DMS79 treated with DMSO at 0.1 percent for 48 hours (cell line): ENCODE measurements at regions not wholly inside any gene's neighbourhood (a gene's known extent, or its start where the extent isn't known, plus 50 kb on each side); places are given as distances from the start of the nearest gene placed in this dataset.
"Not testable (repeated sequence)": the region's sequence is repeated elsewhere in the genome, so short reads cannot be mapped to it uniquely, and the experiment has no call there.

ENCODE experiments used
- DNase-seq: peaks from one replicate; lab custom pipeline; 2025; lab: John Stamatoyannopoulos, UW

- DNase-seq, result no peak
These were observed 195.8 kb downstream of the MATN1 start for GRCh38 chr1:30527511-30528140.

GRCh38 chr1:30526652-30527345, 196.6 kb downstream of the MATN1 start:
- DNase-seq, result no peak

DNA sequence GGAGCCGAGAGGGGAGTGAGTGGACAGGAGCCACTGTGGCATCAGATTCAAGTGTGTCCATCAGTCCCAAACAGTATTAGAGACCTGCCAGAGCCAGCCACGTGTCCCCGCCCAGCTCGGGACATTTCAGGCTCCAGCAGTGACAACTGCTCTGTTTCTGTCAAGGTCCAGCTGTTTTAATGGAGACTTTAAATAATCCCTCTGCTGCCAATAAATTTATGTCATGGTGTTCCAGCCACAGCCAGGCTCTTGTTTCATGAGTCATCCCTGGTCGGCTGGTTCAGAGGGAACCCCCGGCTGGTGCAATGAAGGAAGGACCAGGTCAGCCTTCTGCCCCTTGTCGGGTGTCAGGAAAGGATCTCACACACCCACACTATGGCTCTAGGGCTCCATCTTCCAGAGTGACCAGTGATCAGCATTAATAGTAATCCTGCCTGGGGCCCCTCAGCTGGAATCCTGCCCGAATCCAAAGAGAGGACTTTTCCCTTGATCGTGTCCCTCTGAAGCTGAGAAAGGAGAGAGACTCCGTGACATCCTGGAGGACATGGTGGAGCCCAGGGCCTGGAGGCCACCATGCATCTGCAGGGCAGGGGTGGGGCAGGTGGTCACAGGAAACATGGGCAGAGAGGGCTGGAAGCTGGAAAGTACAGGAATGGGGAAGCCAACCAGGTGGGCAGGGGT, 197.3 kb downstream of the MATN1 start:
- peak; percentile 33 for DNase-seq

GRCh38 chr1:30525631-30525970, 197.8 kb downstream of the MATN1 start:
- no peak for DNase-seq

DNA sequence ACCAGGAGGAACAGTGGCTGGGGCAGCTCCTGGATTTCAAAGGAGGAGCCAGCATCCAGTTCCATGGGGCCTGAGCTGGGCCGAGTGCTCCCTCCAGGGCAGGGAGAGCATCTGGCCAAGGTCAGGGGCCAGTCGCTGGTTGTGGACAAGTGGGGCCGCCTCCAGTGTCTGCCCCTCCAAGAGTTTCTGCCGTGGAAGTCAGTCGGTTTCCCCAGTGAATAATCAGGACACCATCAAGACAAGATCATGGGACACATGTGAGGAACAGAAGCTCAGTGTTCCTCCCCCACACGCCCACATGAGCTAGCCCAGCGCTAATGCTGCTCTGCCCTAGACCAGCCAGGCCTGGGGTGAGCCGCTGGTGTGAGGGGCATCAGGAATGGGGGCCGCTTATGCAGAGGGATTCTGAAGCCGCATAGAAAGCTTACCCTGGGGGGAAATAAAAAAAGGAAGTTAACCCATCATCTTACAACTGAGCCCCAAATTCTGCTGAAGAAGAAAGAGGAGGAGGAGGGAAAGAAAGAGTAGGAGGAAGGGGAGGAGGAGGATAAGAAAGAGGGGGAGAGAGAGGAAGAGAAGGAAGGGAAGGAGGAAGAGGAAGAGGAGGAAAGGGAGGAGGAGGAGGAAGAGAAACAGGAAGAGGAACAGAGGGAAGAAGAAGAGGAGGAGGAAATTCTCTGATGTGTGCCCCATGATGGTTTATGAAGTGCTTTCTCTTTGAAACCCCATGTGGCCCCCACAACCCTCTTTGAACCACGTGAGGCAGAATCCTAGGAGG, 198.4 kb downstream of the MATN1 start:
- DNase-seq, result no peak

DNA sequence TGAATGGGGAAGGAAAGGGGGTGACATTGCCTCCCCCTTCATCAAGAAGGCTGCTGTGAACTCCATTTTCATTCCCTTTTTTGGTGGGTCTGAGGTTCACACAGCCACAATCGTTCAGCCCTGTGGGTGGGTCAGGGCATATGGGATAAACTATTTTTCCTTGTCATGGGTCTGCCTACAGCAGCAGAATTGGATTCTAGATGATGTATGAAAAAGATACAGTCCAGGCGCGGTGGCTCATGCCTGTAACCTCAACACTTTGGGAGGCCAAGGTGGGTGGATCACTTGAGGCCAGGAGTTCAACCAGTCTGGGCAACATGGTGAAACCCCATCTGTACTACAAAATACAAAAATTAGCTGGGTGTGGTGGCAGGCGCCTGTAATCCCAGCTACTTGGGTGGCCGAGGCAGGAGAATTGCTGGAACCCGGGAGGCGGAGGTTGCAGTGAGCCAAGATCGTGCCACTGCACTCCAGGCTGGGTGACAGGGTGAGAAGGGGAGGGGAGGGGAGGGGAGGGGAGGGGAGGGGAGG, 199.3 kb downstream of the MATN1 start:
- DNase-seq, result not testable (repeated sequence)

GRCh38 chr1:30523055-30524020, 200.0 kb downstream of the MATN1 start:
- DNase-seq, result no peak

DNA sequence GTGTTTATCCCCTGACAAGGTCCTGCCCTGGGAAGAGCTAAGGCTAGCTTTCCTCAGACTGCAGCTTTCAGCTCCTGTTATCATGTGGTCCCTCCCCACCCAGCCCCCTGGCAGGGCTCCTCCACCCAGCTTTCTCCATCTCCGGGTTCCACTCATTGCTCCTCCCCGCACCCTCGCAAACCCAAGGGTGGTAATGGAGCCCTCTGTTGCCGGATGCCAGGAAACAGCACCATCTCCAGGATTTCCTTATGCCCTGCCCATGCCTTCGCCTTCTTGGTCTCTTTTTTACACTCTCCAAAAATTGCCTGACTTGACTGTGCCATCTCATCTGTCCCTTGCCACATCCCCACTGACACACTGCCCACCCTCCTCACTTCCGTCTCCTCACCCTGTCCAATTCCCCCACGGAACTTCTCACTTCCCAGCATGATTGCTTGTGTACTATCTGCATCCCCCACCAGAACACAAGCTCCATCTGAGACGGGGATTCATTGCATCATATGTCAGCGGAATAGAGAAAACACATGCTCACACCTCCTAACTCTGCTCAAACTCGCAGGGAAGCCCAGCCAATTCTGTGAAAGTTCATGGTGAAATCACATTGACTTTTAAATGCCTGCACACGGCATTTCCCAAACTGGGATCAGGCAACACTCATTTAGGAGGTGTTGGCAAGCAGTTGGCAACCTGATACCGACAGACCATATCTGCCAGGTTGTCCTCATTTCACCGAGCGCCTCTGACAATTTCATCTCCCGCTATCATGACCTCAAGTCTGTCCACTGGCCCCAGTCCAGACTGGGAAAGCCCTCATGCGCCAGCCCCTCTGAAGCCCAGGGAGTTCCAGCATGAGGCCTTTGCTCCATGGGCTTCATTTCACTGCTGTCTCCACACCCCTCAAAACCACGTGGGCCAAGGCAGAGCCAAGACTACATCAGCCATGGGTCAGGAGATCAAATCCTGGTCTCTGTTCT, 201.1 kb downstream of the MATN1 start:
- DNase-seq, result no peak

- DNase-seq, result no peak
These were observed 202.0 kb downstream of the MATN1 start for GRCh38 chr1:30521261-30521865.

DNA sequence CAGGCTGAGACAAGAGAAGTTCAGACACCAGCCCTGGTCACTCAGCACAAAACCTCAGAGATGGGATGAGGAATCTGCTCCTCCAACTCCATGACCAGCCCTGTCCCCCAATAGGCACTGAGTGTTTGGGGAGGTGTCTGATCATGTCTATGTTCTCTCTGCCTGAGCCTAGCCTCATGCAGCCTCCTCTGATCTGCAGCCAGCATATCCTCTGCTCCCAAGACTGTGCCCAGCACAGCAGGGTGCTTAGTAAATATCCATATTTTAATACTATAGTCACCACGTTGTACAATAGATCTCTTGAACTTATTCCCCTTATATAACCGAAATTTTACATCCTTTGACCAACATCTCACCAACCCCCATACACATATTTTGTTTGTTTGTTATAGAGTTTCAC, 202.9 kb downstream of the MATN1 start:
- no peak for DNase-seq

DNA sequence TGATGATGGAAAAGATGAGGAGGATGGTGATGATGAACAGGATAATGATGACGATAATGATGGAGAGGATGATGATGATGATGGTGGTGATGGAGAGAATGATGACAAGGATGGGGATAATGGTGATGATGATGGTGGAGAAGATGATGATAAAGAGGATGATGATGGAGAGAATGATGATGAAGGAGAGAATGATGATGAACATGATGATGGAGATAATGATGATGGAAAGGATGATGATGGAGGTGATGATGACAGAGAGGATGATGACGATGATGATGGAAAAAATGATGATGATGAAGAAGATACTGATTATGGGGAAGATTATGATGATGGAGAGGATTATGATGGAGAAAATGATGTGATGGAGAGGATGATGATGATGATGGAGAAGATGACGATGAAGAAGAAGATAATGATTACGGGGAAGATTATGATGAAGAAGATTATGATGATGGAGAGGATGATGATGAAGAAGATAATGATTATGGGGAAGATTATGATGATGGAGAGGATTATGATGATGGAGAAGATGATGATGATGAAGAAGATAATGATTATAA, 204.1 kb downstream of the MATN1 start:
- DNase-seq, result no peak

DNA sequence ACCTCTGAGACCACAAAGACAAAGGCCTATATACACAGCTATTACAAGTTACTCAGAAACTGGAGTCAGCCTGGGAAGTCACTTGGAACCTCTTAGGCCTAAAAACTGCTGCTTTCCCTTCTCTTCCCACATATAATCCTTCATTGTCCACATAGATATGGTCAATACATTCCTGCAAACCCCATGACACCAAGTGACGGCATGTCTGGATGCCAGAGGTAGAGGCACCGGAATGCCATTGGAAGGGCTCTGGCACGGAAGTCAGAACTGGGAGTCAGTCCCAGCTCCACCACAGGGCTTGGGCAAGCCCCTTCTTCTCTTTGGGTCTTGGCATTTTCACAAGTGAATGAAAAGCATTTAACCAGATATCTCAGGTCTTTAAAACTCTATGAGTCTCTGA, 204.7 kb downstream of the MATN1 start:
- DNase-seq, result no peak

DNA sequence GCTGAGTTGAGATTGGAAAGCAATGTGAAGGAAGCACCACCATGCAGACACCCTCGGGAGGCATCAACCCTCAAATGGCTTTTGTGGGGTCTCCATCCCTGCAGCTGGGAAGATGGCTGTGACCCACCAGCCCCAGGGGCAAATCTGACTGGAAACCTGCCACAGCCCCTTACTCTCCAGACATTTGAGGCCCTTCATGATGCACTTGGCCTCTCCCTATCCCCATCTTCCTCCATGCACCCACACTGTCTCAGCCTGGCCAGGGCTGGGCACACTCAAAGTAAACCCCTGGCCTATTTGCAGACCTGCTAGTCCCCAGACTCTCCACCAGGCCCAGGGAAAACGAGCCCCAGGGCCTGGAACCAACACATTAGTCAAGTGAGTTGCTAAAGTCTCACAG, 205.2 kb downstream of the MATN1 start:
- DNase-seq, result no peak

DNA sequence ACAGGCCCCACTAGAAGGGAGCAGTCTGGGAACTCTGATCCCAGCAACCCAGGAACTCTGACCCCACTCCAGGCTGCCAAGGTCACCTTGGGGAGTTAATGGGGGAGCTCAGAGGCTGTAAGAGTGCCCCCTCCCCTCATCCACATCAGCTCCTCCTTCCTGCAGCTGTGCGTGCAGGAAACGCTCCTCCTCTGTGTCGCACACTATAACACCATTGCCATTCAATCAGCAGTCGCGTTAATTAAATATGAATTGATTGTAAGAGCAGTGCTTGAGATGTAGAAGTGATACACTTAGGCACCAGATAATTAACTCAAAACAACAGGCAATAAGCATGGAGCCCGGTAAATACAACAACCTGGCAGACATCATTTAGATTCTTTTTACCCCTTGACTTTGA, 205.7 kb downstream of the MATN1 start:
- not testable (repeated sequence) for DNase-seq

DNA sequence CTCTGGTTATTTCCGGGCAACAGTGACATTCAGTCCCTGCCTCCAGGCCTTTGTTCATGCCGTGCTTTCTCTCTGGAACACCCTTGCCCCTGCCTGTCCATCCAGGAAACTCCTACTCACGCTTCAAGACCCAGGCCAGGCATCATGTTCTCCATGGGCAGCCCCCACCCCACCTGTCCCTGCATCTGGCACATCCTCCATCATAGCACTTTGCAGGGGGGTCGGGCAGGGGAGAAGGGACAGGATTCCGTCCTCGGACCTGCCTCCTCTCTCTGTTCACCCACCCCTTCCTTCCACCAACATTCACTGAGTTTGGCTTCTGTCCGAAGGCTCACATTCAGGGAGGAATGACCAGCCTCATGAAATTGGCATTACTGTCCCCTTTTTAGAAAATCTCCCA, 206.1 kb downstream of the MATN1 start:
- DNase-seq, result not testable (repeated sequence)

DNA sequence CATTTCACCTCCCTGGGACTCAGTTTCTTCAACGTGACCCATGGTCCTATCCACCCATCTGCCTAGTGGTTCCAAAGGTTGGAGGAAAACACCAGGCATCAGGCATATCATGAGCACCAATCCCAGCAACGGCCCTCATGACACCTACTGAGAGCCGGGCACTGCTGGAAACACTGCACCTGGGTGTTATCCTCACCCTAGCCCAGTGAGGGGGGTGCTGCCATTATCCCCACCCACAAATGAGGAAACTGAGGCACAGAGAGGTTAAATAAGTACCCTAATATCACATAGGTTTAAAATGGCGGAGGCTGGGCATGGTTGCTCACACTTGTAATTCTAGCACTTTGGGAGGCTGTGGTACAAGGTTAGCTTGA, 206.9 kb downstream of the MATN1 start:
- no peak for DNase-seq

- no peak for DNase-seq
These were observed 207.5 kb downstream of the MATN1 start for GRCh38 chr1:30515755-30516484.

- no peak for DNase-seq
These were observed 208.4 kb downstream of the MATN1 start for GRCh38 chr1:30514945-30515344.
